ENCODE measurements at regions not wholly inside any gene's neighbourhood (a gene's known extent, or its start where the extent isn't known, plus 50 kb on each side); places are given as distances from the start of the nearest gene placed in this dataset.

- TF ChIP-seq, protein P1, sequence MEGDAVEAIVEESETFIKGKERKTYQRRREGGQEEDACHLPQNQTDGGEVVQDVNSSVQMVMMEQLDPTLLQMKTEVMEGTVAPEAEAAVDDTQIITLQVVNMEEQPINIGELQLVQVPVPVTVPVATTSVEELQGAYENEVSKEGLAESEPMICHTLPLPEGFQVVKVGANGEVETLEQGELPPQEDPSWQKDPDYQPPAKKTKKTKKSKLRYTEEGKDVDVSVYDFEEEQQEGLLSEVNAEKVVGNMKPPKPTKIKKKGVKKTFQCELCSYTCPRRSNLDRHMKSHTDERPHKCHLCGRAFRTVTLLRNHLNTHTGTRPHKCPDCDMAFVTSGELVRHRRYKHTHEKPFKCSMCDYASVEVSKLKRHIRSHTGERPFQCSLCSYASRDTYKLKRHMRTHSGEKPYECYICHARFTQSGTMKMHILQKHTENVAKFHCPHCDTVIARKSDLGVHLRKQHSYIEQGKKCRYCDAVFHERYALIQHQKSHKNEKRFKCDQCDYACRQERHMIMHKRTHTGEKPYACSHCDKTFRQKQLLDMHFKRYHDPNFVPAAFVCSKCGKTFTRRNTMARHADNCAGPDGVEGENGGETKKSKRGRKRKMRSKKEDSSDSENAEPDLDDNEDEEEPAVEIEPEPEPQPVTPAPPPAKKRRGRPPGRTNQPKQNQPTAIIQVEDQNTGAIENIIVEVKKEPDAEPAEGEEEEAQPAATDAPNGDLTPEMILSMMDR (IDR thresholded peaks at IDR 0.05; ENCODE audit: insufficient read depth, low read length) = no peak
- TF ChIP-seq GABPA (IDR thresholded peaks at IDR 0.05; ENCODE audit: low read depth) = no peak
- TF ChIP-seq POLR2AphosphoS5 (IDR thresholded peaks at IDR 0.05; ENCODE audit: low read depth) = no peak
Observed at GRCh38 chr2:223297788-223298187, 245.8 kb downstream of the KCNE4 start.
